Testis (tissue), 2 donors: ENCODE measurements at regions not wholly inside any gene's neighbourhood (a gene's known extent, or its start where the extent isn't known, plus 50 kb on each side); places are given as distances from the start of the nearest gene placed in this dataset.

Experiments used
- POLR2A ChIP-seq: fragments of 450-650 bp; IDR thresholded peaks from one replicate; pipeline ENCODE4 v1.6.1; 2017; ENCODE audit warnings: antibody characterized with exemption, mild to moderate bottlenecking, moderate library complexity
- TF ChIP-seq, protein P1 (sequence below), 3 experiments: fragments of 450-650 bp in 2 of 3; fragments of 200-600 bp in 1 of 3; sonication (generic) in 1 of 3; IDR thresholded peaks; one replicate each; pipeline ENCODE4 v1.5.1; 2016 to 2019; ENCODE audit warnings: antibody characterized with exemption in 3 of 3, mild to moderate bottlenecking in 2 of 3, moderate library complexity in 1 of 3

DNA sequence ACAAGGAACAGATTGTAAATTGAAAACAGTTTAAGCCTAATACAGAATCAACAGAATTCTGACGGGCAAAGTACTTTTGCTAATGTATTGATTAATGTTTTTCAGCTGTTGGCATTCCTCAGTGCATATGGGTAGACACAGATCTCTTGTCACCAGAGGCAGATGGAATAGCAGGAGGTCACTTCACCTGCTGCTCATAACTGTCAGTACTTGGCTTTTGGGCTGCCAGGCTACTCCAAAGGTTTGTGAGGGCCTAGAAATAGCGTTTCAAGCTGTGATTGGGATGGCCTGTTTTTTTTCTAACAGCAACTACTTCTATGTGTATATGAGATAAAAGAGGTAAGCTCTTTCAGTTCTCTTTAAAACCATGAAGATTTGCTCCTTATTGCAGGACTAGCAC lies 307.5 kb upstream of the ANXA10 start:
- TF ChIP-seq, protein P1, sequence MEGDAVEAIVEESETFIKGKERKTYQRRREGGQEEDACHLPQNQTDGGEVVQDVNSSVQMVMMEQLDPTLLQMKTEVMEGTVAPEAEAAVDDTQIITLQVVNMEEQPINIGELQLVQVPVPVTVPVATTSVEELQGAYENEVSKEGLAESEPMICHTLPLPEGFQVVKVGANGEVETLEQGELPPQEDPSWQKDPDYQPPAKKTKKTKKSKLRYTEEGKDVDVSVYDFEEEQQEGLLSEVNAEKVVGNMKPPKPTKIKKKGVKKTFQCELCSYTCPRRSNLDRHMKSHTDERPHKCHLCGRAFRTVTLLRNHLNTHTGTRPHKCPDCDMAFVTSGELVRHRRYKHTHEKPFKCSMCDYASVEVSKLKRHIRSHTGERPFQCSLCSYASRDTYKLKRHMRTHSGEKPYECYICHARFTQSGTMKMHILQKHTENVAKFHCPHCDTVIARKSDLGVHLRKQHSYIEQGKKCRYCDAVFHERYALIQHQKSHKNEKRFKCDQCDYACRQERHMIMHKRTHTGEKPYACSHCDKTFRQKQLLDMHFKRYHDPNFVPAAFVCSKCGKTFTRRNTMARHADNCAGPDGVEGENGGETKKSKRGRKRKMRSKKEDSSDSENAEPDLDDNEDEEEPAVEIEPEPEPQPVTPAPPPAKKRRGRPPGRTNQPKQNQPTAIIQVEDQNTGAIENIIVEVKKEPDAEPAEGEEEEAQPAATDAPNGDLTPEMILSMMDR (IDR thresholded peaks at IDR 0.05) = no peak
- no peak for TF ChIP-seq POLR2A
